ENCODE measurements at regions not wholly inside any gene's neighbourhood (a gene's known extent, or its start where the extent isn't known, plus 50 kb on each side); places are given as distances from the start of the nearest gene placed in this dataset.

DNA sequence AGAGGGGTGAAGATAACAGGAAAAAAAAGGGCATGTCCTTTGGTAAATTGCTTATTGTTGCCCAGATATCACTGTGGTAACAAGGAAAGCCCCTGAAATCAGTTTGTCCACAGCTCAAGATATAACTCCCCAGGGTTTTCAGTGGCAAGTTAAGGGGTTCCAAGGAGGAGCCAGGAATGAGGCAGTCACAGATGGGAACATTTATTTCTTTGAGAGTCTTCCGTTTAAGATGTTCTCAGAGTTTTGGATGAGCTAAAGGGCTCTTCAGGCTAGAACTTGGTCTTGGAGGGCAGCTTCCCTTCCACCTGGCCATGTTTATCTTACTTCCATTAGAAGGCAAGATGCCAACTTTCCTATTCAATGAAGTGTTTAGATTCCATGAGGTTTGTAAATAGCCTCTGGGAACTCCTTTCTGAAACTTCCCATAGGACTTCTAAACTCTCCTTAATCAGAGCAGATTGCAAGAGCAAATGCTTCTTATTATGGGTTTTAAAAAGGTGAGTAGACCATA, 277.6 kb upstream of the TNC start:
- DNase-seq (no peak), ATAC-seq (ENCODE audit: insufficient read depth, low read depth) (no peak)
- Histone ChIP-seq H3K9me3 (ENCODE audit: insufficient read depth, low read length, severe bottlenecking) (no peaks in the 10 kb centered on the region), H2AFZ (ENCODE audit: low read depth, low read length) (no peak overlapping the region), H3K4me3 (ENCODE audit: low read depth in 1 of 2, low read length in 2 of 2) (no peak overlapping the region), H3K27me3 (ENCODE audit: insufficient read depth, low read length, poor library complexity) (no peaks in the 10 kb centered on the region), H3K27ac (ENCODE audit: low read length) (no peak overlapping the region), H3K79me2 (ENCODE audit: insufficient read depth, low read length) (no peaks in the 10 kb centered on the region), H3K36me3 (ENCODE audit: insufficient read depth, low read length) (no peaks in the 10 kb centered on the region), H4K20me1 (ENCODE audit: insufficient read depth, low read length) (no peaks in the 10 kb centered on the region), H3K9ac (ENCODE audit: low read depth, low read length) (no peak overlapping the region), H3K4me1 (ENCODE audit: insufficient read depth, low read length) (no peaks in the 10 kb centered on the region), H3K4me2 (ENCODE audit: insufficient read depth, low read length) (no peak overlapping the region)
- TF ChIP-seq, protein P1, sequence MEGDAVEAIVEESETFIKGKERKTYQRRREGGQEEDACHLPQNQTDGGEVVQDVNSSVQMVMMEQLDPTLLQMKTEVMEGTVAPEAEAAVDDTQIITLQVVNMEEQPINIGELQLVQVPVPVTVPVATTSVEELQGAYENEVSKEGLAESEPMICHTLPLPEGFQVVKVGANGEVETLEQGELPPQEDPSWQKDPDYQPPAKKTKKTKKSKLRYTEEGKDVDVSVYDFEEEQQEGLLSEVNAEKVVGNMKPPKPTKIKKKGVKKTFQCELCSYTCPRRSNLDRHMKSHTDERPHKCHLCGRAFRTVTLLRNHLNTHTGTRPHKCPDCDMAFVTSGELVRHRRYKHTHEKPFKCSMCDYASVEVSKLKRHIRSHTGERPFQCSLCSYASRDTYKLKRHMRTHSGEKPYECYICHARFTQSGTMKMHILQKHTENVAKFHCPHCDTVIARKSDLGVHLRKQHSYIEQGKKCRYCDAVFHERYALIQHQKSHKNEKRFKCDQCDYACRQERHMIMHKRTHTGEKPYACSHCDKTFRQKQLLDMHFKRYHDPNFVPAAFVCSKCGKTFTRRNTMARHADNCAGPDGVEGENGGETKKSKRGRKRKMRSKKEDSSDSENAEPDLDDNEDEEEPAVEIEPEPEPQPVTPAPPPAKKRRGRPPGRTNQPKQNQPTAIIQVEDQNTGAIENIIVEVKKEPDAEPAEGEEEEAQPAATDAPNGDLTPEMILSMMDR (IDR thresholded peaks at IDR 0.05; ENCODE audit: borderline replicate concordance, extremely low read depth, low read length, poor library complexity, severe bottlenecking), result no peak
- TF ChIP-seq EZH2 (IDR thresholded peaks at IDR 0.05; ENCODE audit: borderline replicate concordance, low read depth, low read length, severe bottlenecking), result no peak

- Histone ChIP-seq H3K27me3 (ENCODE audit: insufficient read depth, low read length, poor library complexity) (no peaks in the 10 kb centered on the region), H3K9ac (ENCODE audit: low read depth, low read length) (no peak overlapping the region), H3K27ac (ENCODE audit: low read length) (no peak overlapping the region), H3K4me2 (ENCODE audit: insufficient read depth, low read length) (no peak overlapping the region), H4K20me1 (ENCODE audit: insufficient read depth, low read length) (no peaks in the 10 kb centered on the region), H2AFZ (ENCODE audit: low read depth, low read length) (no peak overlapping the region), H3K4me3 (ENCODE audit: low read depth in 1 of 2, low read length in 2 of 2) (no peak overlapping the region), H3K79me2 (ENCODE audit: insufficient read depth, low read length) (no peaks in the 10 kb centered on the region), H3K36me3 (ENCODE audit: insufficient read depth, low read length) (no peaks in the 10 kb centered on the region), H3K4me1 (ENCODE audit: insufficient read depth, low read length) (no peaks in the 10 kb centered on the region), H3K9me3 (ENCODE audit: insufficient read depth, low read length, severe bottlenecking) (no peaks in the 10 kb centered on the region)
- ATAC-seq (ENCODE audit: insufficient read depth, low read depth), result no peak
- no peak for DNase-seq
- TF ChIP-seq EZH2 (IDR thresholded peaks at IDR 0.05; ENCODE audit: borderline replicate concordance, low read depth, low read length, severe bottlenecking), result no peak
- TF ChIP-seq, protein P1 (IDR thresholded peaks at IDR 0.05; ENCODE audit: borderline replicate concordance, extremely low read depth, low read length, poor library complexity, severe bottlenecking), result no peak
Observed at GRCh38 chr9:115396071-115396529, 278.1 kb upstream of the TNC start.

DNA sequence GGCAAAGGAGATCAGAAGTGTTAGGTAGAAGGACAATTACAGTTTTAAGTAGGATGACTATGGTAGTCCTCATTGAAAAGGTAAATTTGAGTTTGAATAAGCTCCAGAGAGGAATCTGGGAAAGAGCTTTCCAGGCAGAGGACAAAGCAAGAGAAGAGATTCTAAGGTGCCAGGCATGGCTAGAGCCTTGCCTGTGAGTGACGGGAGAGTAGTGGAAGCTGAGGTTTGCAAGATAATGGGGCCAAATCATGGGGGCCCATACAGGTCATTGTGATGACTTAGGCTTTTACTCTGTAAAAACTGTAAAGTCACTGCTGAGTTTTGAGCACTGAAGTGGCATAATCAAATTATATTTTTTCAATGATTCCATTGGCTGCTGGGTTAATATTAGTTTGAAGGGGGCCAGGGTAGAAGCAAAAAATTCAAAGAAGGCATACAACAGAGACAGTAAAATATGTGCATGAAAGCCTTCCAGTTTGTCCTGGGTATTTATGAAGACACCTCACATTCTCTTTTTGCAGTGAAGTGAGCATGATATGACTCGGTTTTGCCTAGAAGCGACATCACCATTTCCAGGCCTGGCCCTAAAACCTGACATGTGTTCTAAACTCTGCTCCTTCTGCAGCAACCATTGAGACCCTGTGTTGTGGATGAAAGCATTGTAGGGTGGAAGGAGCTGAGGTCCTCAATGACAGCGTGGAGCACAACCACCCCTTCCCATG, 279.8 kb upstream of the TNC start:
- Histone ChIP-seq H4K20me1 (ENCODE audit: insufficient read depth, low read length) (no peaks in the 10 kb centered on the region), H3K9ac (ENCODE audit: low read depth, low read length) (no peak overlapping the region), H3K79me2 (ENCODE audit: insufficient read depth, low read length) (no peaks in the 10 kb centered on the region), H3K4me3 (ENCODE audit: low read depth in 1 of 2, low read length in 2 of 2) (no peak overlapping the region), H3K36me3 (ENCODE audit: insufficient read depth, low read length) (no peaks in the 10 kb centered on the region), H3K27ac (ENCODE audit: low read length) (no peak overlapping the region), H2AFZ (ENCODE audit: low read depth, low read length) (no peak overlapping the region), H3K27me3 (ENCODE audit: insufficient read depth, low read length, poor library complexity) (no peaks in the 10 kb centered on the region), H3K9me3 (ENCODE audit: insufficient read depth, low read length, severe bottlenecking) (no peaks in the 10 kb centered on the region), H3K4me2 (ENCODE audit: insufficient read depth, low read length) (no peak overlapping the region), H3K4me1 (ENCODE audit: insufficient read depth, low read length) (no peaks in the 10 kb centered on the region)
- DNase-seq (no peak), ATAC-seq (ENCODE audit: insufficient read depth, low read depth) (no peak)
- TF ChIP-seq, protein P1 (IDR thresholded peaks at IDR 0.05; ENCODE audit: borderline replicate concordance, extremely low read depth, low read length, poor library complexity, severe bottlenecking), result no peak
- TF ChIP-seq EZH2 (IDR thresholded peaks at IDR 0.05; ENCODE audit: borderline replicate concordance, low read depth, low read length, severe bottlenecking), result no peak

Measured in DND-41 (cell line).